ENCODE measurements at regions not wholly inside any gene's neighbourhood (a gene's known extent, or its start where the extent isn't known, plus 50 kb on each side); places are given as distances from the start of the nearest gene placed in this dataset.
A peak's percentile ranks its signal among the peaks of the same experiment; 100 is the strongest.

GRCh38 chr14:21796916-21797315 is 123.3 kb upstream of the OR4E1 start:
- Histone ChIP-seq H3K9me3 (ENCODE audit: insufficient read depth in 2 of 2, low read depth in 1 of 2, low read length in 1 of 2) (no peaks in the 10 kb centered on the region), H3K79me2 (ENCODE audit: control insufficient read depth in 1 of 2, insufficient read depth in 2 of 2, low read length in 2 of 2) (no peaks in the 10 kb centered on the region), H3K14ac (ENCODE audit: insufficient read length) (no peak overlapping the region), H3K23me2 (ENCODE audit: low read depth, low read length) (no peaks in the 10 kb centered on the region), H2AFZ (ENCODE audit: low read length) (no peak overlapping the region), H4K8ac (ENCODE audit: extremely low read depth, insufficient read depth, low read length) (no peak overlapping the region), H2AK5ac (ENCODE audit: low read depth, low read length) (no peak overlapping the region), H3K36me3 (ENCODE audit: control insufficient read depth in 2 of 4, insufficient read depth in 4 of 4, low read length in 3 of 4) (no peaks in the 10 kb centered on the region; a peak in 1 of 8 replicates), H3K18ac (ENCODE audit: extremely low read depth, low read length) (no peak overlapping the region), H2BK20ac (ENCODE audit: low read length) (no peak overlapping the region), H3K4ac (replicated peaks; ENCODE audit: insufficient read length, low read depth, low read length) (no peak overlapping the region), H3K27me3 (replicated peaks in 1 of 4; ENCODE audit: control insufficient read depth in 3 of 4, extremely low read depth in 1 of 4, insufficient read depth in 3 of 4, low read length in 3 of 4) (no peaks in the 10 kb centered on the region), H3K4me1 (replicated peaks in 1 of 4; ENCODE audit: control insufficient read depth in 3 of 4, insufficient read depth in 4 of 4, low read length in 3 of 4) (no peaks in the 10 kb centered on the region), H2BK15ac (ENCODE audit: low read length) (no peak overlapping the region), H3K27ac (ENCODE audit: low read depth, low read length) (no peak overlapping the region), H3K79me1 (ENCODE audit: low read depth, low read length) (no peaks in the 10 kb centered on the region), H2BK120ac (replicated peaks; ENCODE audit: low read depth, low read length) (no peak overlapping the region), H2BK12ac (ENCODE audit: low read depth, low read length) (no peak overlapping the region), H4K91ac (replicated peaks; ENCODE audit: insufficient read length, low read length) (no peak overlapping the region), H2BK5ac (ENCODE audit: low read depth, low read length) (no peak overlapping the region), H3K9ac (replicated peaks in 1 of 4; ENCODE audit: extremely low read depth in 1 of 4, low read depth in 3 of 4, low read length in 3 of 4) (no peak overlapping the region), H3K23ac (ENCODE audit: insufficient read length) (no peak overlapping the region), H3K4me2 (ENCODE audit: insufficient read depth in 1 of 2, low read depth in 2 of 2, low read length in 2 of 2) (no peak overlapping the region), H3K4me3 (ENCODE audit: extremely low read depth in 1 of 4, insufficient read depth in 2 of 4, low read depth in 3 of 4, low read length in 4 of 4) (no peak overlapping the region), H4K20me1 (replicated peaks in 1 of 2; ENCODE audit: control insufficient read depth in 1 of 2, insufficient read depth in 2 of 2, low read length in 2 of 2) (no peaks in the 10 kb centered on the region), H3K56ac (replicated peaks; ENCODE audit: insufficient read length, low read depth, low read length) (no peak overlapping the region), H4K5ac (ENCODE audit: insufficient read length, low read depth, low read length) (no peak overlapping the region)
- ChIA-PET CTCF (ENCODE audit: partially characterized antibody) (interaction anchor here (0.9 to 2.1 kb wide), 9 partner anchors 10 to 116 kb away, joined by 3 to 6 read pairs (median 4); no protein-coding TSS in a partner anchor), POLR2A (ENCODE audit: partially characterized antibody) (interaction anchor here (0.9 kb wide), 1 partner anchor 317 kb away, joined by 3 read pairs; no protein-coding TSS in a partner anchor)
- FAIRE-seq (peak; percentile 19), DNase-seq (ENCODE audit: low read depth in 1 of 2, low spot score in 2 of 2) (no peak)
- WGBS, 2 experiments (ENCODE audit: extremely low coverage in 1 of 2, insufficient coverage in 1 of 2, insufficient read length in 1 of 2, insufficient replicate concordance in 2 of 2, low coverage in 1 of 2, low lambda C conversion rate in 2 of 2, missing lambda C conversion rate in 1 of 2) = 68% methylated on average over 2 of the region's 2 CpGs; no CpG with 5 or more reads in 1 of the 2 experiments
- no peak for TF ChIP-seq RNF2 (IDR thresholded peaks at IDR 0.05; ENCODE audit: borderline replicate concordance, low read depth, low read length, missing control alignments, poor library complexity, severe bottlenecking)
